Glomerular visceral epithelial cell (primary cell): ENCODE measurements at regions not wholly inside any gene's neighbourhood (a gene's known extent, or its start where the extent isn't known, plus 50 kb on each side); places are given as distances from the start of the nearest gene placed in this dataset.
A peak's percentile ranks its signal among the peaks of the same experiment; 100 is the strongest.
"Not testable (repeated sequence)": the region's sequence is repeated elsewhere in the genome, so short reads cannot be mapped to it uniquely, and the experiment has no call there.

Experiments
- DNase-seq: peaks from one replicate; pipeline ENCODE4 v3.0.0-alpha.2; 2016; ENCODE audit errors: extremely low spot score

- no peak for DNase-seq
These were observed 521.7 kb upstream of the AUTS2 start for GRCh38 chr7:69076566-69076965.

GRCh38 chr7:69078997-69079769 lies 519.1 kb upstream of the AUTS2 start:
- no peak for DNase-seq

- DNase-seq, result not testable (repeated sequence)
These were observed 511.0 kb upstream of the AUTS2 start for GRCh38 chr7:69087281-69087680.

GRCh38 chr7:69088185-69088584 lies 510.1 kb upstream of the AUTS2 start:
- no peak for DNase-seq

GRCh38 chr7:69090936-69091335 lies 507.3 kb upstream of the AUTS2 start:
- DNase-seq, result no peak

GRCh38 chr7:69091521-69091920 lies 506.8 kb upstream of the AUTS2 start:
- DNase-seq, result no peak

- DNase-seq, result no peak
These were observed 503.1 kb upstream of the AUTS2 start for GRCh38 chr7:69095127-69095526.

GRCh38 chr7:69095649-69096048 lies 502.6 kb upstream of the AUTS2 start:
- DNase-seq, result no peak

GRCh38 chr7:69104023-69104422 lies 494.3 kb upstream of the AUTS2 start:
- DNase-seq, result no peak

GRCh38 chr7:69105092-69105491 lies 493.2 kb upstream of the AUTS2 start:
- DNase-seq, result no peak

GRCh38 chr7:69105981-69106380 lies 492.3 kb upstream of the AUTS2 start:
- no peak for DNase-seq

- DNase-seq, result not testable (repeated sequence)
These were observed 491.8 kb upstream of the AUTS2 start for GRCh38 chr7:69106449-69106848.

GRCh38 chr7:69106946-69107345 lies 491.3 kb upstream of the AUTS2 start:
- DNase-seq, result not testable (repeated sequence)

GRCh38 chr7:69108097-69108496 lies 490.2 kb upstream of the AUTS2 start:
- DNase-seq, result no peak

GRCh38 chr7:69109246-69109645 lies 489.0 kb upstream of the AUTS2 start:
- no peak for DNase-seq

- DNase-seq, result no peak
These were observed 488.4 kb upstream of the AUTS2 start for GRCh38 chr7:69109879-69110278.

GRCh38 chr7:69110450-69111050 lies 487.7 kb upstream of the AUTS2 start:
- no peak for DNase-seq

- DNase-seq, result no peak
These were observed 483.9 kb upstream of the AUTS2 start for GRCh38 chr7:69114374-69114773.

- DNase-seq, result no peak
These were observed 482.5 kb upstream of the AUTS2 start for GRCh38 chr7:69115788-69116187.

GRCh38 chr7:69116196-69116595 lies 482.1 kb upstream of the AUTS2 start:
- DNase-seq, result not testable (repeated sequence)

GRCh38 chr7:69122953-69123352 lies 475.3 kb upstream of the AUTS2 start:
- DNase-seq, result no peak

- no peak for DNase-seq
These were observed 471.3 kb upstream of the AUTS2 start for GRCh38 chr7:69126896-69127479.

- DNase-seq, result peak; percentile 2
These were observed 468.8 kb upstream of the AUTS2 start for GRCh38 chr7:69129524-69129923.
